ENCODE measurements at regions not wholly inside any gene's neighbourhood (a gene's known extent, or its start where the extent isn't known, plus 50 kb on each side); places are given as distances from the start of the nearest gene placed in this dataset.

DNA sequence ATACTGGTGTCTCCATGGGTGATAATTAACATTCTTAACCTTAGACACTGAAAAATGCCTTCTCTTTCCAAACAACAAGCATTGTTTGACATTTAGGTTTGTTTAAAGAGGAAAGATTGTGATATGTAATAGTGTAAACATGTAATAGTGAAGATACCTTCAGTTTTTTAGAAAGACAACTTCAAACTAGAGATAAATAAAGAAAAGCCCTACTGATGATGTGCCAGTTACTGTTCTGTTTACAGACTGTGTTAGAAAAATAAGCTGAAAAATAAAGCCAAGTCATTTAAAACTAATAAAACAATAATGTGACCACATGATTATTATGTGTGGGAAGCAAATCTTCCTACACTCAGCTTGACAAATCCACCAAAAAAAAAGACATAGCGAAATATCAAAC lies 2035.3 kb upstream of the TENM3 start:
- DNase-seq (ENCODE audit: low read depth, low spot score) = no peak

DNA sequence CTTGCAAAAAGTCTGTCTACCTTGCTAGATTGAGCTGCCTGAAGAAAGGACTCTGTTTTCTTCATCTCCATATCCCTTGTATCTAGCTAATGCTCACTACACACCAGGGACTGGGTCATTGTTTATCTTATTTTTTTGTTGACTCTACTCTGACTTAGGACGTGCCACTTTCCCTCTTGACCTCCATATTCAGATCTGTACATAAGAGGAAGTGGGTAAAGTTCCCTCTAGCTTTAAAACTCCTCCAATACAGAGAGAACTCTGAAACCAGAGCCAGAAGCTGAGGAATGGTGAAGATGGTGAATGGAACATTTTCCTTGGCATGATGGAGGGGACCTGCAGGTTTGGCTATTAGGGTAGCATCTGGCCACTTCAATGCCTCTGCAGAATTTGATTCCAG lies 2026.1 kb upstream of the TENM3 start:
- DNase-seq (ENCODE audit: low read depth, low spot score) = no peak

DNA sequence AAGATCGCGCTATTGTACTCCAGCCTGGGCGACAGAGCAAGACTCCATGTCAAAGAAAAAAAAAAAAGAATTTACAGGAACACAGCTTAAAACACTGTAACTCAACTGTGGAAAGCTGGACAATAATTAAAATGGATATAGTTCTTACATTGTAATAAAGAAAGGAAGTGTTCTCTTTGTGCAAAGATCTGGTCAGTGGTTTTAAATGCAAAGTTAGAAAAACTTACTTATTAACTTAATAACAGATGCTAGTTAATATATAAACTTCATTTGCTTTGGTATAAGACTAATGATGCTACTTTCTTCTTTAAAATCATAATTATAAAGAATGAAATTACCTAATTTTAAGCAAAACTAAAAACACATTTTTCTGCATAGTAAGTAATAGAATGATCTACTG lies 2024.1 kb upstream of the TENM3 start:
- DNase-seq (ENCODE audit: low read depth, low spot score) = no peak

DNA sequence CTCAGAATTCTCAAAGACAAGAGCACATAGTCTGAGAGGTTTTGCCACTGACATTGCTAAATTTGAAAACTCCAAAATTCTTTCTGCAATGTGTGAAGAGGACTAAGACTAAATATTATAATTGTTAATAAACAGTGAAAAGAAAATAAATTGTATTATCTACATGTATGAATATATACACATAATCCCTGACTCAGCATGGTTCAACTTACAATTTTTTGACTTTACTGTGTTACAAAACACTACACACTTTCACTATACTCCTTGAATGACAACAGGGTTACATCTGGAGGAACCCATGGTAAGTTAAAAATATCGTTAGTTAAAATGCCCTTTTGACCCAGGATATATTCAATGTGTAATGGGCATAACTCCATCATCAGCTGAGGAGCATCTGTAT lies 2017.2 kb upstream of the TENM3 start:
- no peak for DNase-seq (ENCODE audit: low read depth, low spot score)

DNA sequence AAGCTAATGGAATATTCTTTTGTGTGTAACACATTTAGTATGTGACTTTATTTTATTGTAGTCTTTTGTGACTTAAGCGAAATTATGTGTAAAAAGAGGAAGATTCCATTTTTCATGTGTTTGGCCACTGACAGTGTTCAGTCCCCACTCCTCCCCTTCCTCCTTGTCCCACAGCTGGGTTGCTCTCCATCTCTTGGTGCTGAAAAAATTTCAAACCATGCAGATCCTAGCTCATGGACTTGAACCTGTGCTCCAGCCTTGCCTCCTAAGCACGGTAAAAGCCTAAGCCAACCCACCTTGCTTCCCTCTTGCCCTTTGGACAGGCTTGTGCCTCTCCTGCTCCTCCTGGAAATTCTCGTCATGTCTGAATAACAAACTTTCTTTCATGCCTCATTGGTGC lies 2008.5 kb upstream of the TENM3 start:
- no peak for DNase-seq (ENCODE audit: low read depth, low spot score)

DNA sequence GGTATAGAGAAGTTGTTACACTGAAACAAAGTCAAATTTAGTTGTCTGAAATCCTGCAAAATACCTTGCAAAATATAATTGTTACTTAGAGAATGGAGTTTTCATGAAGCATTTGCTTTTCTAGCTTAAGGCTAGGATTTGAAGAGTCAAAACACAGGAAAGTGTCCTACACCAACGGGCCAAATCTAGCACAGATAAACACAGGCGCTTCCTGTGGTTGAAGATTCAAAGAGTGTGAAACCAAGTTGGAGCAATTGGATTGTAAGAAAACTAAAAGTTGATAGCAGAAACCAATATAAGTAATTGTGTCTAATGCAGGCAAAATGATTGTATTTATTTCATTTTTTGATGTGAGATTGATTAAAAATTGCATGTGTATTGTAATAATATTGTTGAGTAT lies 2002.5 kb upstream of the TENM3 start:
- no peak for DNase-seq (ENCODE audit: low read depth, low spot score)

DNA sequence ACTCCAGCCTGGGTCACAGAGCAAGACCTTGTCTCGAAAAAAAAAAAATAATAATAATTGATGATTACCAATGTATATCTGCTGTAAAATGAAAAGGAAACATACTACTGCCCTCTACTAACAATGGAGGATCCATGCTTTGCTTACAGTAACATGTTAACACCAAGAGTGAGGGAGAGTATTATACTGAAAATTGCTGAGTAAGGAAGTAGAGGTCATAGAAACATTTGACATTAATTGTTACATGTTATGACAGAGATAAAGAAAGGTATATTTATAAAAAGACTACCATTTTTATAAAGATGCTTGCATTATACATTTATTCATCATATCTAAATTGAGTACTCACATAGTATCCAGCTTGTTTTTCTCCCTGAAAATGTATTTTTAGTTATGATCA lies 1989.8 kb upstream of the TENM3 start:
- no peak for DNase-seq (ENCODE audit: low read depth, low spot score)

DNA sequence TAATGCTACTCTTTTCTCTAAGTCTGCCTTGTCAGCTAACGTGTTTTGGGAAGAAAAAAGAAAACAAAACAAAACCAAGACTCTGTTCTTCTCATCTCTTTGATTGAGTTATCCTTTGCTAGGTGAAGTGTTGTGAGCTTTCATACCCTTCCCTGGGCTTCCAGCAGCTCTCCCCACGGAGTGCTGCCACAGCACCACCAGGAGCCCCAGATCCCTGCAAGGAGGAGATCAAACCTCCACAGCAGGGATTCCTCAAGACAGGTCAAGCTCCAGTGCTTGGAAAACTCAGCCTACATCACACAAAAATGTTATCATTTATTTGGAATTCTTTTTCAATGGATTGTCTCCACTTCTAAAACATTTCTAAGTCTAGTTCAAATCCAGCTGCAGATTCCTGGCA lies 1981.9 kb upstream of the TENM3 start:
- DNase-seq (ENCODE audit: low read depth, low spot score) = no peak

DNA sequence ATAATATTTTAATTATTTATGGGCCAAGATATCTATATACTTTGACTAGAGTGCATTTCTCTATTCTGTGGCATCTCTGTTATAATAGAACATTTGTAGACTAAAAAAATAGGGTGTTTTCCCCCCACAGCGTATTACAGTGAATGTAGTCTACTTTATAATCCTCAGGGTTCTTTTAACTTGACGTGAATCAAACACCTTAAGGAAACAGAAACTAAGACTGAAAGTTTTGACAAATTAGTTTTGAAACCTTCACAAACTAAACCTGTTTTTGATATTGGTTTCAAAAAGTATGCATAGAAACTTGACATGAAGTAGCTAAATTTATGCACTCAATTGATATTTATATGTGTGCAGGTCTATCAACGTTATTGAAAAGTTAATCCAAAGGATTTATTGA lies 1963.1 kb upstream of the TENM3 start:
- DNase-seq (ENCODE audit: low read depth, low spot score) = no peak

DNA sequence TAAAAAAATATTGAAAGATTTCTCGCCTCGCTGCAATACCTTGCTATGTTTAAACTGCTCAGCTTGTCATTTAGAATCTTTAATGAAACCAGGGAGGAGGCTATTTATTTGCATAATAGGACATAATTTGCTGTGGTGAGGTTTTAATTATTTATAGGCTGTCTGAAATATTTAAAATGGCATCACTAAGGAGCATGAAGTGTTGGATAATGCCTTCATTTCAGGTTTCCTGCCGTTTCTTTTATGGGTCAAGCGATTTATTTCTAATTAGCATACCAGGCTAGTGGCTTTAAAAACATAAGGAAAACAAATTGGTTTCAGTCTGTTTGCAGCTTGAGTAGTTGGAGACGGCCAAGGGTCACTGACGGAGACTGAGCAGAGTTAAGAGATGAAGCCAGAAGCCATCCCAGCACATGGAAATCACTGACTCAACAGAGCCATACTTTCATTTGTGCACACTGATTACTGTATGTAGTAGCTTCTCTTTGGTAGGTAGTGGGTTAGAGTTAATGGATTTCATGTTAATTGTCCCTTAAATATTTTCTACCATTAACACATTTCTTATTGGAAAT lies 1962.4 kb upstream of the TENM3 start:
- no peak for DNase-seq (ENCODE audit: low read depth, low spot score)

DNA sequence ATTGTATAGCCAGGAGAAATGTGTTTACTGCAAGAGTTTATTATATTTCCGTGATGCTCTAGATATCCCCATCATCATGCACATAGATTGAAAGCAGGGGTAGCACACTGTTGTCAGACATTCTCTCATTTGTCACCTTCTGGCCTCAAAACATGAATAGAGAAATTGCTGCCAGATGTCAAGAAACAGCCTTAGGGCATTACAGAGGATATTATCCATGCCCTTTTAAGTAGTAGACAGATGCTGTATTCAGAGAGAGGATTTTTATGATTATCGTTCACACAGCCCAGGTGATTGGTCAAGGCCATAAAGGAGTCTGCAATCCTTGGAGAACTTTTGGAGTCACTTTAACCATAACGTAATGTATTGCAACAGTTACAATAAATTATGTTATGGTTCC lies 1961.5 kb upstream of the TENM3 start:
- no peak for DNase-seq (ENCODE audit: low read depth, low spot score)

DNA sequence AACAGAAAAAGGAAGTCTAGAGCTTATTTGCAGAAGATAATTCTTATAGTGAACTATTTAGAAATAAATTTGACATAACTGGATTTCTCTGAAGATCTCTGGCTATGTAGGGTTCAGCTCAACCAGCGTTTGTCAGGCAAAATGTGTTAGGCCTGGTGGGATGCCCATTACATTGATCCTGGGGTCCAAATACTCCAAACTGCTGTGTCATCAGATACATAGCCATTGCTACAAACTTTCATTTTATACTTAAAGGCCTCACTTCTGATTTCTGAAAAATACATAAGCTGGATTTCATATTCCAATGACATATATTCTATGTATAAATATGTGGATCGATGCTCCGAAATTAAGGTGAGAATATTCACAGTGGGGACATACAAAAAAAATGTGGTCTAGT lies 1958.9 kb upstream of the TENM3 start:
- DNase-seq (ENCODE audit: low read depth, low spot score) = no peak

DNA sequence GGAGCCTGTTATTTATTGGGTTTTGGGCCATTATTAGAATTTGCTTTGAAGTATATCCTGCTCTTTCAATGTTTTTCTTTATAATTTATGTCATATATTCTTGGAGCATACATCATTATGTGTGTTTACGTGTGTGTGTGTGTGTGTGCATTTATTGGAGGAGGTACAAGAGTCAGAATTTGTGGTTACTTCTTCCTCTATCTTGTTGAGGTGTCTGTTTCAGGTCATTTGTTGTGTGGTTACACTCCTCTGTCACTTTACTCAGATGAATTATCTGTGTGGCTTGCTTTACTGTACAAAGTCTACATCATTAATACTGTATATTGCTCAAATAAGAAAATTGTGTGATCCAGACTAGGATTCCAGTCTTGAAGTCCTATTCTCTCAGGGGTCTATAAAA lies 1957.4 kb upstream of the TENM3 start:
- no peak for DNase-seq (ENCODE audit: low read depth, low spot score)

DNA sequence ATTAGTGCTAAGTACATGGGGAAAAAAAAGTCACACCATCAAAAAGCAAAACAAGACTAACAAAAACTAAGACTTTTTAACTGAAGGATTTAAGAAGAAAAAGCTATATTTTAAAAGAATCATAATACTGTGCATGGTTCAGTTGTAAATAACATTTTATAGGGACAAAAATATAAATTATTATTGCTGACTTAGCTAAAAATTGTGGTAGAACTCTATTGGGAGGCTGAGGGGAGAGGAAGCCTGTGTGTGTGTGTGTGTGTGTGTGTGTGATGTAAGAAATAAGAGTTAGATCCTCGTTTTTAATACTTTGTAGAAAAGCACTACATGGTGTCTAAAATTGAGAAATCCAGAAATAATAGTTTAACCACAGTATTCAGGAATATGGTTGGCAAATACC lies 1950.9 kb upstream of the TENM3 start:
- DNase-seq (ENCODE audit: low read depth, low spot score) = no peak

DNA sequence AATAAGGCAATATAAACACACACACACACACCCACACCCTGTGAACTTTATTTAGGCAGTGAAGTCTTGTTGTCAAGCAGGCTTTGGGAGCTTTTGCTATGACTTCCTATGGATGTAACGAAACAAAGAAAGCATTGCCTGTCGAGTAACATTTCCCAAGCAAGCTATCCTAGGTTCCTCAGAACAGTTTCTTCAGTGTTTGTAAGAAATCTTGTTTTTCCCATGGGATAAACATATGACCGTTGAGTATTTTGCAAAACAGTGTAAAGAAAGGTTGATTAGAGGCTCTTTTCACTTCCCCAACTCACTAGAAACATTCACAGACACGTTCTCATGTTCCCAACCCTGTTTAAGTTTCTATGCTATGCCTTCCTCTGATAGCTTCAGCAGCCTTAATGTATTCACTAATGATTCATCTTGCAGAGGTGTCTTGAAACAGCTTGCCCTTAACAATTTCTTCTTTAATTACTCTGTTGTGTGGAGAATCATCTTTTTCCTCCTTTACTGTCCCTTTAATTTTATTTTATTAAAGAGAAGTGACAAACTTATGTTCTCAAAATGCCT lies 1947.1 kb upstream of the TENM3 start:
- DNase-seq (ENCODE audit: low read depth, low spot score) = no peak

DNA sequence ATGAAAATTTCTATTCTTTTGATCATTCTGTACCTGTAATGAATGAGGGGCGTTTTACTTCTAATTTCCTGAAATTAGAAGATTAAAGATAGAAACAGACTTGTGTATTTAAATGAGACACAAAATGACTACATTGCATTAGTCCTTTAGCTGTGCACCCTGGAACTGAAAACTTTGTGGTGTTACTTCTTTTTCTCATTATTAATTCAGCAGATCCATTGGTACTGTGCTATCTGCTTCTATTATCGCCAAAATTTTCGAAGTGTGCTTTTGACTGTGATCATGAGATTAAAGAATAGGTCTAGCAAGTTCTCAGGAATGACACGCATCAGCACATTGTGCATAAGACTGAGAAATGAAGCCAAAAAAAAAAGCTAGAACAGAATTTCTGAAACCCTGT lies 1938.9 kb upstream of the TENM3 start:
- DNase-seq (ENCODE audit: low read depth, low spot score) = no peak

DNA sequence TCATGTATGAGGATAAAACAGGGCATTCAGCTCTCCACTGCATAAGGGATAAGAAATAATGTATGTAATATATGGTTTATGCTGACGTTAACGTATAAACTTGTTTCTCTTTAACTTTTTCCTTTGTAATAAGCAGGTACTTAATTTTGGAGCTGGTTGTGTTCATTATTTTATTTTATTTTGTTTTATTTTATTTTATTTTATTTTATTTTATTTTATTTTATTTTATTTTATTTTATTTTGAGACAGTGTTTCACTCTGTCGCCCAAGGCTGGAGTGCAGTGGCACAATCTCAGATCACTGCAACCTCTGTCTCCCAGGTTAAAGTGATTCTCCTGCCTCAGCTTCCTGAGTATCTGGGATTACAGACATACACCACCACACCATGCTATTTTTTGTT lies 1932.6 kb upstream of the TENM3 start:
- DNase-seq (ENCODE audit: low read depth, low spot score) = no peak

DNA sequence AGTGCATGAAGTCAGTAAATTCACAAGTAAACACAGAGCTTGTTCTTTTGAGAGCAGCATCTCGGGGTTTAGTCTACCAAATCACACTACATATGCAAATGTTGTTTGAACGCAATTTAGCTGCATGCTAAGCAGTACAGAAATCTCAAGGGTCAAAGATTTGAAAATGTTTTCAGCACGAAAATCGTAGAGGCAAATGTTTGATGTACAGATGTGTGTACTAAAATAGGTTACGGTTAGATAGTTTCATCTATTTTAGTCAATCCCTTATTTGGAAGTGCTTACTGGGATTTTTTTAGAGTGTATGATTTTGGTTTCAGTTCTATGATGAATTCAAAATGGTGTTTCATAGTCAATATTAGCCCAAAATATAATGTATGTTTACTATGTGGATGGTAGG lies 1928.2 kb upstream of the TENM3 start:
- DNase-seq (ENCODE audit: low read depth, low spot score) = no peak

DNA sequence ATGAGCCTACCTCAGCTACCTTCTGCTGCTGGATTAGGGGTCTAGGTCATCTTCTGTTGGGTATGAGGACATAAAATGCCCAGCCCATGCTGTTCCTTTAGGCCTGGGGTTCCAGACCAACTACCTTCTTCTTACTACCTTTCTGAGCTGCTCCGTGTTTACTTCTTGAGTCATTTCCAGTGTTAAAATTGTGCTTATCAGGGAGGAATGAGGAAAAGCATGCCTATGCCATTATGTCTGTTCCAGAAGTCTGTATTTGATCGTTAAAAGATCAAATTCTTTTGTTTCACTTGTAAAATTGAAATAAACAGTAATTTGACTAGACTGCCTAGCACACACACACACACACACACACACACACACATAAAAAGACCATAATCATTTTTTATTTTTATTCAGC lies 1912.7 kb upstream of the TENM3 start:
- DNase-seq (ENCODE audit: low read depth, low spot score) = no peak

DNA sequence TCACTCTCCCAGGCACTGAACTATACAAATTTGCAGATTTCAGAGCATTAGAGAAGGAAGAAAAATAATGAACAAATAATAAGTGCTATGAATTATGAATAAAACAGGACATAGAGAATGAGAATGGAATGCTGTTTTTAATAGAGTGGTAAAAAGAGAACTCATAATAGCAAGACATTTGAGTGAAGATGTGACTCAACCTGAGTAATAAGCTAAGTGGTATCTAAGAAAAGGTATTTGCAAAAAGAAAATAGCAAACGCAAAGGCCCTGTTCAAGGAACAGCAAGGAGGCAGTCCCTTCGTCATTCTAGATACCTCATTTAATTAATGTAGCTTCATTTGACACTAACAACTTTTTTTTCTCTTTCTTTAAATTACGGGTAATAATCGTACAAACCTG lies 1910.0 kb upstream of the TENM3 start:
- no peak for DNase-seq (ENCODE audit: low read depth, low spot score)

DNA sequence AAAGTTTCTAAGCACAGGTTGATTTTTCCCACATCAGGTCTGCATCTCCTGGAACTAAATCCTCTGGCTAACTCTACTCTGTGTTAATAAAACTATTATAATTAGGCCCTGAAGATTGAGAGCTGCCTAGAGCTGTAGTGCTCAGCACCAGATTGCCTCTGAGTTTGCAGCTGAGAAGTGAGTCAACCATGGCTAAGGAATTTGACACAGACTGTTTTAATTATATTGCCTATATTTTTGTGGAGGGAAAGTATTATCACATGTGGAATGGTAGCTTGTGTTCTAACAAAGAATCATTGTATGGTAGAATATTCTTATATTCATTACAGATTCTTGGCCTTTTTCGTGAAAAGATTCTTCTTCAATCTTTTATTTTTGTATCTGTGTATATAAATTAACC lies 1907.6 kb upstream of the TENM3 start:
- DNase-seq (ENCODE audit: low read depth, low spot score) = no peak

DNA sequence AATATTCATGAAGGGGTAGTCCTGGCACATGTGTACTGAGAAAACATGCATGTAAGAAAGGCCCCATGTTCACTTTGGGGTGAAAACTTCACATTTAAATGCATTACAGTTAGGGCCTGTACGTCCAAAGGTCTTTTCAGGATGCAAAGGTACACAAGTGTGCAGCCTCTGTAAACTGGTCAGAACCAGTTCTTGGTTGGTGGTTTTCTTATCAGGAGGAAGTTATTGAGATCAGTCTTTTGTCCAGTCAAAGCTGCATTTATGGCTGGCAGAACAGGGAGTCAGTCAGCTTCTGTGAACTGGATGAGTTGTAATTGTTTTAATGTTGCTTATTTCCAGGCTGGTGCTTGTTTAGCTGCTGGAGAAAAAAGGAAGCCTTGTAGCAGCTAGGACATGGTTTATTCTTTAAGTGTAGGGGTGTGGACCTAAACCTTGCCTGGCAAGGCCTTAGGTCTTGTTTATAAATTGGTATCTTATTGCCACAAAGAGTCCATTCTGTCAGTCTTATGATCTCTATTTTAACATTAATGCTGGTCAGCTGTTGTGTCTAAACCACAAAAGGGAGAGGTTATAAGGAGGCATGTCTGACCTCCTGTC lies 1906.6 kb upstream of the TENM3 start:
- DNase-seq (ENCODE audit: low read depth, low spot score) = no peak

DNA sequence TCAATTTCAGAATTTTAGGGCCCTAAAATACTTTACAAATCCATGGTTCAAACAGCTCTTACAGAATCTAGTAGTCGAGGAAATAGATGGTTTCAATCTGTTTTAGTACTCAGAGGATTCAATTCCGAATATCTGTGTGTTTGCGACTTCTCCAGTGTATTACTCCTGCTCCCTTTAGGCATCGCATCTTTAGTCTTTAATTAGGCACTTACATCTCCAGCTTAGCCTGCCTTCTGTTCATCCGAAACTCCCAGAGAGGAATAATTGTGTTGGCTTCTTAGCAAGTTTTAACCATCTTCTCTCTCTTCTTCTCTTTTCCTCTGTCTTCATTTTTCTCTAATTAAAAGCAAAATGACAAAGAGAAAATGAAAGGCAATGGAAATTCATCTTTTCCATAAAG lies 1901.3 kb upstream of the TENM3 start:
- no peak for DNase-seq (ENCODE audit: low read depth, low spot score)

DNA sequence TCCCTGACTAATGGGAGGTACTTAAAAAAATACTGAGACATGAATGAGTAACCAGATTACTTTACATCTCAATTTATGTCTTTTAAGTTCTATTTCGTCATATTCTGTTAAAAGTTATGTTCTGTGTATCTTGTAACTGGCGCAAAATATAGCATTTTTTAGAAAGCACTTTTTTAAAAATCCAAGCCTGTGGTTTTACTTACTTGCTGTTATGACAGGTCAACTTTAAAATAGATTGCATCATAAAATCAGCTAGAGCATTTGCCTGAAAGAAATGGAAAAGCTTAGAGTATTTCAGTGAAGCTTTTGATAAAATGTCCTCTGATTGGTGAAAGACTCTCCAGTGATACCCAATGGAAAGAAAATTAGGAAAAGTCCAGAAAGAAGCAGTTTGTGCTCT lies 1892.3 kb upstream of the TENM3 start:
- no peak for DNase-seq (ENCODE audit: low read depth, low spot score)
